ENCODE measurements at regions not wholly inside any gene's neighbourhood (a gene's known extent, or its start where the extent isn't known, plus 50 kb on each side); places are given as distances from the start of the nearest gene placed in this dataset.

GRCh38 chr10:124206616-124207015 is 113.2 kb upstream of the CHST15 start:
- TF ChIP-seq CTCF (conservative IDR thresholded peaks at IDR 0.05; ENCODE audit: low read depth, low read length): no peak
- H3K27ac ChIP-seq: no peak overlapping the region
- H3K79me2 ChIP-seq (ENCODE audit: insufficient read depth, low read depth): no peaks in the 10 kb centered on the region
- no peak overlapping the region for H3K4me2 ChIP-seq
- H3K4me3 ChIP-seq (IDR thresholded peaks at IDR 0.05; ENCODE audit: insufficient read depth, low read depth, low read length): no peak overlapping the region
- no peaks in the 10 kb centered on the region for H3K36me3 ChIP-seq (ENCODE audit: insufficient read depth)
- no peaks in the 10 kb centered on the region for H3K27me3 ChIP-seq (ENCODE audit: insufficient read depth, low read depth)
- H2AFZ ChIP-seq (ENCODE audit: low read depth): no peak overlapping the region
- H3K9ac ChIP-seq: no peak overlapping the region
- peaks cover 28% of the 10 kb centered on the region for H3K4me1 ChIP-seq (ENCODE audit: low read depth, poor library complexity, severe bottlenecking)
- no peaks in the 10 kb centered on the region for H4K20me1 ChIP-seq (ENCODE audit: insufficient read depth)

- Histone ChIP-seq H3K27me3 (ENCODE audit: insufficient read depth, low read depth) (no peaks in the 10 kb centered on the region), H3K4me2 (no peak overlapping the region), H3K4me3 (IDR thresholded peaks at IDR 0.05; ENCODE audit: insufficient read depth, low read depth, low read length) (no peak overlapping the region), H3K27ac (no peak overlapping the region), H4K20me1 (ENCODE audit: insufficient read depth) (no peaks in the 10 kb centered on the region), H2AFZ (ENCODE audit: low read depth) (no peak overlapping the region), H3K4me1 (ENCODE audit: low read depth, poor library complexity, severe bottlenecking) (peaks cover 20% of the 10 kb centered on the region), H3K79me2 (ENCODE audit: insufficient read depth, low read depth) (no peaks in the 10 kb centered on the region), H3K9ac (no peak overlapping the region), H3K36me3 (ENCODE audit: insufficient read depth) (no peaks in the 10 kb centered on the region)
- TF ChIP-seq CTCF (conservative IDR thresholded peaks at IDR 0.05; ENCODE audit: low read depth, low read length): no peak
Observed at GRCh38 chr10:124205432-124205831, 112.0 kb upstream of the CHST15 start.

- Histone ChIP-seq H3K9ac (no peak overlapping the region), H2AFZ (ENCODE audit: low read depth) (no peak overlapping the region), H3K36me3 (ENCODE audit: insufficient read depth) (no peaks in the 10 kb centered on the region), H3K27ac (no peak overlapping the region), H3K79me2 (ENCODE audit: insufficient read depth, low read depth) (no peaks in the 10 kb centered on the region), H3K4me3 (IDR thresholded peaks at IDR 0.05; ENCODE audit: insufficient read depth, low read depth, low read length) (no peak overlapping the region), H3K27me3 (ENCODE audit: insufficient read depth, low read depth) (no peaks in the 10 kb centered on the region), H3K4me2 (no peak overlapping the region), H4K20me1 (ENCODE audit: insufficient read depth) (no peaks in the 10 kb centered on the region), H3K4me1 (ENCODE audit: low read depth, poor library complexity, severe bottlenecking) (peaks cover 13% of the 10 kb centered on the region)
- TF ChIP-seq CTCF (conservative IDR thresholded peaks at IDR 0.05; ENCODE audit: low read depth, low read length): no peak
Observed at GRCh38 chr10:124204726-124205125, 111.3 kb upstream of the CHST15 start.

- Histone ChIP-seq H3K27me3 (ENCODE audit: insufficient read depth, low read depth) (no peaks in the 10 kb centered on the region), H3K79me2 (ENCODE audit: insufficient read depth, low read depth) (no peaks in the 10 kb centered on the region), H3K4me3 (IDR thresholded peaks at IDR 0.05; ENCODE audit: insufficient read depth, low read depth, low read length) (no peak overlapping the region), H3K4me1 (ENCODE audit: low read depth, poor library complexity, severe bottlenecking) (no peaks in the 10 kb centered on the region), H4K20me1 (ENCODE audit: insufficient read depth) (no peaks in the 10 kb centered on the region), H3K9ac (no peak overlapping the region), H3K4me2 (no peak overlapping the region), H3K27ac (no peak overlapping the region), H2AFZ (ENCODE audit: low read depth) (no peak overlapping the region), H3K36me3 (ENCODE audit: insufficient read depth) (no peaks in the 10 kb centered on the region)
- TF ChIP-seq CTCF (conservative IDR thresholded peaks at IDR 0.05; ENCODE audit: low read depth, low read length): no peak
Observed at GRCh38 chr10:124200011-124200410, 106.6 kb upstream of the CHST15 start.

All from KMS-11 (cell line).